Posterior cingulate gyrus (tissue), 11 donors: ENCODE measurements at regions not wholly inside any gene's neighbourhood (a gene's known extent, or its start where the extent isn't known, plus 50 kb on each side); places are given as distances from the start of the nearest gene placed in this dataset.

ENCODE experiments used
- DNase-seq, 10 donors: peaks; one replicate each; pipeline versions ENCODE4 v3.0.0 to v3.0.0-alpha.2; 2020 to 2021; ENCODE audit warnings: mixed read lengths in 3 of 10
- intact Hi-C: fragments of 100-400 bp; cut with DNase I; formaldehyde crosslinking; loops from one replicate; pipeline ENCODE4 v1.15.1; 2023

- no peak for DNase-seq
- intact Hi-C loops = no loop called here
These were observed 127.9 kb upstream of the TMPRSS2 start for GRCh38 chr21:41635874-41636273.

- intact Hi-C loops = no loop called here
- no peak for DNase-seq
These were observed 126.9 kb upstream of the TMPRSS2 start for GRCh38 chr21:41634858-41635257.

- peak in 1 of 10 donors; percentile 46 for DNase-seq
- intact Hi-C loops = no loop called here
These were observed 126.3 kb upstream of the TMPRSS2 start for GRCh38 chr21:41634211-41634694.

- no peak for DNase-seq
- intact Hi-C loops = no loop called here
These were observed 125.7 kb upstream of the TMPRSS2 start for GRCh38 chr21:41633627-41634026.

DNA sequence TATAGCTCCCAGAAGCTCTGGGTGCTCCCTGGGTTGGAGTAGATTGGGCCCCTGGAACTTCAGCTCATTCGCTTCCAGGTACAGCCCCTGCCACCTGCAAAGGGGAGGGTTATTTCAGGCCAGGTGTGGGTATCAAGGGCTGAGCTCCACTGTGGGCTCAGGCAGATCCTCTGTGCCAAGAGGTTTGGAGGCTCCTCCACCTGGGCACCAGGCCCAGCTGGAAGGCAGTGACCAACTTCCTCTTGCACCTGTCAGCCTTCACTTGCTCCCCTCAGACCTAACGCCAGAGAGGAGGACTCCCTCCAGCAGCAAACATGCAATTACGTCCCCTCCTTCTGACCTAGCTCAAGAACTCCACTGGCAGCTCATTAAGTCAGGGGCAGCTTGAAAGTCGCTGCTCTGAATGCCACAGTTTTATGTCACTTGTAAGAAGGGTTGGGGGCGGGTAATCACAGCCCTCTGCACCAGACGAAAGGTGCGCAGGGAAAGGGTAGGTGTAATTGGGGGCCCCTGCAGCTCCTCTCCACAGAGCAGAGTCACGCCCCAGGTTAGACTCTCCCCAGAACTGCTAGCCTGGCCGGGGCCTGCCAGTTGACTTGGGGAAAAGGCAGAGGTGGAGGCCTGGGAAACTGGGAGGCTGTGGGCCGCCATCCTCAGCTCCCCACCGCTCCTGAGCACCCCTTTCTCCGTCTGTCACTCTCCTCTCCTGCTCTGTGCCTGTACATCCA is 125.0 kb upstream of the TMPRSS2 start:
- intact Hi-C loops = no loop called here
- DNase-seq = peak in 1 of 10 donors; percentile 39

- DNase-seq = peak in 1 of 10 donors; percentile 36
- intact Hi-C loops = no loop called here
These were observed 123.9 kb upstream of the TMPRSS2 start for GRCh38 chr21:41631564-41632461.

- DNase-seq = peak in 1 of 10 donors; percentile 62
- intact Hi-C loops = no loop called here
These were observed 123.0 kb upstream of the TMPRSS2 start for GRCh38 chr21:41630917-41631316.

DNA sequence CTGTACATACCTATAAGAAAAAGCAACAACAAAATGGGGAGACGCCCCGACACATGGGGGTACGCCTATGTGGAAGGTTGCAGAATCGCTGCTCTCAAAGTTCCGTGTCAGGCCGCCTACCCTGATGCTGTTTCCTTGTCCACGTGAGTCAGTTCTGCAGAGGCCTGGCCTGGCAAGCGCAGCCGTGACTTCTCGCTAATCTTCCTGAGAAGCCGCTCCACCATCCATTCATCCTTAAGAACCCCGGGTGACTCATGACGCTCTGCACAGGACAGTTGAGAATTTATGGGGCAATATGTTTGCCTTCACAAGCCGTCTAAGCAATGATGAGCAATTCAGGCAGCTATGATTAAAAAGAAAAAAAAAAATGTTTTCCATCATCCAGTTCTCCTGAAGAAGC is 122.3 kb upstream of the TMPRSS2 start:
- DNase-seq = peak in 1 of 10 donors; percentile 45
- intact Hi-C loops = no loop called here

GRCh38 chr21:41628256-41628655 is 120.3 kb upstream of the TMPRSS2 start:
- DNase-seq = no peak

DNA sequence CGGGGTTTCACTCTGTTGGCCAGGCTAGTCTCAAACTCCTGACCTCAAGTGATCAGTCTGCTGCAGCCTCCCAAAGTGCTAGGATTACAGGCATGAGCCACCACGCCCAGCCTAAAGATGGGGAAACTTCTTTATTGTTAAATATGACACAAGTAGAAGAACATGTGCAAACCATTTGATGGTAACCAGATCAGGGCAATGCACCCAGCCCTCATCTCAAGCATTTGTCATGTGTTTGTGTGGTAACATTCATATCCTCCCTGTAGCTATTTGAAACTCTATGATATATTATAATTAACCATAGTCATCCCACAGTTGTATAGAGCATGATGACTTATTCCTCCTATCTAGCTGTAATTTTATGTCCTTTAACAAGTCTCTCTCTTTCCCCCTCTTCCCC is 119.5 kb upstream of the TMPRSS2 start:
- intact Hi-C loops = no loop called here
- no peak for DNase-seq

More at GRCh38 chr21:41628256-41628655, 120.3 kb upstream of the TMPRSS2 start:
- intact Hi-C loops = no loop called here

- intact Hi-C loops = no loop called here
- peak in 1 of 10 donors; percentile 8 for DNase-seq
These were observed 118.1 kb upstream of the TMPRSS2 start for GRCh38 chr21:41626021-41626420.

GRCh38 chr21:41625428-41625827 is 117.5 kb upstream of the TMPRSS2 start:
- DNase-seq = peak in 1 of 10 donors; percentile 43
- intact Hi-C loops = no loop called here

DNA sequence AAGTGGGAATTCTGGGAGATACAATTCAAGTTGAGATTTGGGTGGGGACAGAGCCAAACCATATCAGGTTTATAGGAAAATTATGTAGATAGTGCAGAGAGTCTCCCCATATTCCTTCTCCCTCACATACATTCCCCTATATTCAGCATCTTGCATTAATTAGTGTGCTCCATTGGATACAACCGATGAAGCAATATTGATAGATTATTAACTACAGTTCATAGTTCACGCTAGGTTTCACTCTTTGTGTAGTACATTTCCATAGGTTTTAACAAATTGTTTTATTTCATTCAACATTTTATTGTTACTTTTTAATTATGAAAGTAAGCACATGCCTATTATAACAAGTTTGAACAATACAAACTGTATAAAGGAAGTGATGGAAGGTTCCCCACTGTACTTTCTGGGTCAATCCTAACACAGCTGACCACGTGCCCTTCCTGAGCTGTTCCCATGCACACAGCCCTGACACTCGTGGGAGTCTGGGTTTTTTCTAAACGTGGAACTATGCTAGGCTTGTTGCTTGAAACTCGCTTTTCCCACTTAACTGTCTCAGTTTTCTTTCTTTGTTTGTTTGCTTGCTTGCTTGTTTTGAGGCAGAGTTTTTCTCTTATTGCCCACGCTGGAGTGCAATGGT is 116.8 kb upstream of the TMPRSS2 start:
- intact Hi-C loops = no loop called here
- peak in 1 of 10 donors; percentile 2 for DNase-seq

GRCh38 chr21:41623945-41624344 is 116.0 kb upstream of the TMPRSS2 start:
- peak in 1 of 10 donors; percentile 22 for DNase-seq
- intact Hi-C loops = no loop called here

DNA sequence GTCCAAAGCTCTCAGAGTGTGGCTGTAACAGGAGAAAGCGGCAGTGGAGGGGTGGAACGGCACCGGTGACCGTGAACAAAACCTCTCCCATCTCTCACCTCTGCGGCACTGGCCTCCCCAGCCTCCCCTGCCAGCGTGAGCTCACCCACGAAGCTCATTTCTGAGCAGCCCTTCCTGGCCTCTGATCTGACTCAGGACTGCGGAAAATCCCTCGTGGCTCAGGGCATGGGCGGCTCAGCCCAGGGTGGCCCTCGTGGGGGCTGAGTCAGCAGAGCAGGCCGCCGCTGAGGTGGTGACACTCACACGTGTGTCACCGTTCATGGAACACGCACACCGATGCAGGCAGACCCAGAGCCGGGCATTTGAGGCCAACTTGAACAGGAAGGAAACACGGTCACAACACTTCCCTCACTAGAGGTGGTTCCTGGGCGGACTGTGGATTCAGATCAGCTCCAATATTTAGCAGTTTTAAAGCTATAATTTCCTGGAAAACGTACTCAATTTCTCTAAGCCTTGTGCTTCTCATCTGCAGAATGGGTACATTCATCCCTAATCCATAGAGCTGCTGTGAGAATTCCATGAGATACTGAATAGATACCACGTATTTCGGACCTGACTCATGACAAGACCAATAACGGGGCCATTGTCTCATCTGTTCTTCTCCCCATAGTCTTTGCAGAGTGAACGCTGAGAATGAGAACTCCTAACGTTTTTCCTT is 115.0 kb upstream of the TMPRSS2 start:
- DNase-seq = peak in 2 of 10 donors; percentile 42 to 71
- intact Hi-C loops = no loop called here

GRCh38 chr21:41622201-41622600 is 114.2 kb upstream of the TMPRSS2 start:
- intact Hi-C loops = no loop called here
- peak in 1 of 10 donors; percentile 12 for DNase-seq

- peak in 2 of 10 donors; percentile 47 to 74 for DNase-seq
- intact Hi-C loops = no loop called here
These were observed 113.6 kb upstream of the TMPRSS2 start for GRCh38 chr21:41621513-41621912.

GRCh38 chr21:41620982-41621381 is 113.0 kb upstream of the TMPRSS2 start:
- intact Hi-C loops = no loop called here

GRCh38 chr21:41620541-41620940 is 112.6 kb upstream of the TMPRSS2 start:
- intact Hi-C loops = no loop called here
- DNase-seq = peak in 2 of 10 donors; percentile 79 to 86

More at GRCh38 chr21:41620982-41621381, 113.0 kb upstream of the TMPRSS2 start:
- no peak for DNase-seq

GRCh38 chr21:41616031-41616591 is 108.2 kb upstream of the TMPRSS2 start:
- intact Hi-C loops = loop anchor here (5.0 to 10.0 kb wide), 3 partner anchors 76 to 499 kb away; no protein-coding TSS in a partner anchor
- DNase-seq = peak in 6 of 10 donors; percentile 38 to 88 (median 64)
